OCI-LY3 (cell line): ENCODE measurements at regions not wholly inside any gene's neighbourhood (a gene's known extent, or its start where the extent isn't known, plus 50 kb on each side); places are given as distances from the start of the nearest gene placed in this dataset.

Experiments
- H2AFZ ChIP-seq: fragments of 200-600, 300-600 bp; shearing (Covaris generic); 2 replicates; pipeline ENCODE4 v1.6.0; 2014; ENCODE audit warnings: antibody characterized with exemption, low read depth, low read length
- H3K27ac ChIP-seq: fragments of 200-600, 300-600 bp; sonication (generic); 2 replicates; pipeline ENCODE4 v1.5.1; 2014; ENCODE audit warnings: mild to moderate bottlenecking, low read length, moderate library complexity, mixed read lengths
- H3K27me3 ChIP-seq: fragments of 200-600, 300-600 bp; sonication (generic); 2 replicates; pipeline ENCODE4 v1.6.1; 2014; ENCODE audit warnings: low read depth, low read length, mixed read lengths
- H3K36me3 ChIP-seq: fragments of 200-600, 300-600 bp; sonication (generic); replicated peaks from 2 replicates; pipeline ENCODE3; 2014; ENCODE audit warnings: low read depth, low read length, mixed read lengths
- H3K4me1 ChIP-seq: fragments of 300-600, 200-600 bp; sonication (generic); 2 replicates; pipeline ENCODE4 v1.6.1; 2014; ENCODE audit warnings: low read length, mixed read lengths
- H3K4me2 ChIP-seq: fragments of 200-600, 300-600 bp; sonication (generic); 2 replicates; pipeline ENCODE4 v1.6.1; 2014; ENCODE audit warnings: low read length, mixed read lengths
- H3K4me3 ChIP-seq: fragments of 300-600, 200-600 bp; sonication (generic); 2 replicates; pipeline ENCODE4 v1.5.1; 2014; ENCODE audit warnings: antibody characterized with exemption, mild to moderate bottlenecking, low read length, moderate library complexity
- H3K79me2 ChIP-seq: fragments of 300-600, 200-600 bp; shearing (Covaris generic); 2 replicates; pipeline ENCODE4 v1.6.1; 2014; ENCODE audit warnings: mild to moderate bottlenecking, low read length, mixed read lengths
- H3K9ac ChIP-seq: fragments of 300-600, 200-600 bp; shearing (Covaris generic); 2 replicates; pipeline ENCODE4 v1.6.0; 2014; ENCODE audit warnings: mild to moderate bottlenecking, low read length, moderate library complexity
- H3K9me3 ChIP-seq: fragments of 200-600, 300-600 bp; shearing (Covaris generic); 2 replicates; pipeline ENCODE4 v1.6.1; 2014; ENCODE audit warnings: low read length, mixed read lengths; ENCODE audit not compliant: insufficient read depth
- H4K20me1 ChIP-seq: fragments of 200-600, 300-600 bp; sonication (generic); 2 replicates; pipeline ENCODE4 v1.6.1; 2016; ENCODE audit warnings: low read length, mixed read lengths; ENCODE audit not compliant: insufficient read depth
- CTCF ChIP-seq: fragments of 200-600, 300-600 bp; sonication (generic); IDR thresholded peaks from 2 replicates; pipeline ENCODE4 v1.5.1; 2014; ENCODE audit warnings: antibody characterized with exemption, low read length, low read depth
- EZH2phosphoT487 ChIP-seq: fragments of 200-600 bp; shearing (Covaris generic); IDR thresholded peaks from 2 replicates; pipeline ENCODE4 v1.6.1; 2018; ENCODE audit warnings: antibody characterized with exemption, mixed run types, low read depth

- Histone ChIP-seq H3K4me2 (no peak overlapping the region), H3K36me3 (no peaks in the 10 kb centered on the region), H3K9me3 (no peaks in the 10 kb centered on the region), H3K9ac (no peak overlapping the region), H4K20me1 (no peaks in the 10 kb centered on the region), H2AFZ (no peak overlapping the region), H3K27ac (no peak overlapping the region), H3K79me2 (no peaks in the 10 kb centered on the region), H3K4me1 (no peaks in the 10 kb centered on the region), H3K4me3 (no peak overlapping the region), H3K27me3 (no peaks in the 10 kb centered on the region)
- TF ChIP-seq EZH2phosphoT487 (no peak), CTCF (no peak)
Measured at GRCh38 chr6:140388815-140389214, 1014.4 kb upstream of the CITED2 start.

GRCh38 chr6:140388192-140388802 lies 1013.8 kb upstream of the CITED2 start:
- H3K27ac ChIP-seq: no peak overlapping the region
- no peaks in the 10 kb centered on the region for H3K36me3 ChIP-seq
- no peak overlapping the region for H3K4me3 ChIP-seq
- H3K79me2 ChIP-seq: no peaks in the 10 kb centered on the region
- no peak overlapping the region for H3K4me2 ChIP-seq
- H3K27me3 ChIP-seq: no peaks in the 10 kb centered on the region
- H3K4me1 ChIP-seq: no peaks in the 10 kb centered on the region
- no peaks in the 10 kb centered on the region for H3K9me3 ChIP-seq
- H2AFZ ChIP-seq: no peak overlapping the region
- H3K9ac ChIP-seq: no peak overlapping the region
- TF ChIP-seq CTCF (no peak), EZH2phosphoT487 (no peak)
- no peaks in the 10 kb centered on the region for H4K20me1 ChIP-seq

- no peaks in the 10 kb centered on the region for H4K20me1 ChIP-seq
- no peaks in the 10 kb centered on the region for H3K4me1 ChIP-seq
- no peak overlapping the region for H2AFZ ChIP-seq
- TF ChIP-seq CTCF (no peak), EZH2phosphoT487 (no peak)
- no peak overlapping the region for H3K27ac ChIP-seq
- no peaks in the 10 kb centered on the region for H3K9me3 ChIP-seq
- H3K4me2 ChIP-seq: no peak overlapping the region
- no peak overlapping the region for H3K9ac ChIP-seq
- H3K4me3 ChIP-seq: no peak overlapping the region
- H3K27me3 ChIP-seq: no peaks in the 10 kb centered on the region
- no peaks in the 10 kb centered on the region for H3K36me3 ChIP-seq
- no peaks in the 10 kb centered on the region for H3K79me2 ChIP-seq
Measured at GRCh38 chr6:140385679-140386078, 1011.2 kb upstream of the CITED2 start.

- Histone ChIP-seq H3K4me1 (no peaks in the 10 kb centered on the region), H3K9me3 (no peaks in the 10 kb centered on the region), H3K4me3 (no peak overlapping the region), H3K27ac (no peak overlapping the region), H2AFZ (no peak overlapping the region), H4K20me1 (no peaks in the 10 kb centered on the region), H3K79me2 (no peaks in the 10 kb centered on the region), H3K36me3 (no peaks in the 10 kb centered on the region), H3K27me3 (no peaks in the 10 kb centered on the region), H3K9ac (no peak overlapping the region), H3K4me2 (no peak overlapping the region)
- TF ChIP-seq CTCF (no peak), EZH2phosphoT487 (no peak)
Measured at GRCh38 chr6:140382355-140382754, 1007.9 kb upstream of the CITED2 start.
